SKM-1 treated with dmso at 0.1 percent for 144 hours (cell line): ENCODE measurements at regions not wholly inside any gene's neighbourhood (a gene's known extent, or its start where the extent isn't known, plus 50 kb on each side); places are given as distances from the start of the nearest gene placed in this dataset.
"Not testable (repeated sequence)": the region's sequence is repeated elsewhere in the genome, so short reads cannot be mapped to it uniquely, and the experiment has no call there.

Source experiments
- DNase-seq: peaks from one replicate; lab custom pipeline; 2025; ENCODE audit not compliant: unreplicated experiment; lab: John Stamatoyannopoulos, UW

DNA sequence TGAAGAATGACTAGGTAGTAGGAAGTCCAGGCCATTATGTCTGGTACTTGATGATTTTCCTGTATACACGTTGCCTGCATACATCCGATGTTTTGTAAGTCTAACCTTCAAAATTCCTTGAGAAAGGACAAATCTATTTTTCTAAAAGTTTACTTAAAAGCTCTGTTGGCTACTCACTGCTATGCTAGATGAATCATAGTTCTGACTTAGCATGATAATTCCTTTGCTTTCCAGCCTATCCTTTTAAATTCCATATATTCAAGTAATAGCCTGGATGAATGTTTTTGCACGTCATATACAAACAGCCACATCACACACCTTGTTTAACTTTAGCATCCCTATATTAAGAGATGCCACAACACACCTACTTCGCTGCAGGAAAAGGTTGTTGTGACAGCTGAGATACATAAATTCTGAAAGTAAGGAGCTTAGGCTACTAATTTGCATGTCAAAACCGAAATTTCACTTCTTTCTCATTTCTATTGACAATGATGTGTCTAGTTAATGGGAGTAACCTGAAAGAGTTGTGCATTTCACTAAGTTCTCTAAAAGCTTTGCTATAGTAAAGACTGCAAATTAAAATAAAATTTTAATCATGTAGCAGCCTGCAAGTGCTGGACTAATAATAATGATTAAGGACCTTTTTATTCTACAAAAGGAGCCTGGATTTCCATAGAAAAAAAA is 1116.4 kb downstream of the JRKL start:
- no peak for DNase-seq

DNA sequence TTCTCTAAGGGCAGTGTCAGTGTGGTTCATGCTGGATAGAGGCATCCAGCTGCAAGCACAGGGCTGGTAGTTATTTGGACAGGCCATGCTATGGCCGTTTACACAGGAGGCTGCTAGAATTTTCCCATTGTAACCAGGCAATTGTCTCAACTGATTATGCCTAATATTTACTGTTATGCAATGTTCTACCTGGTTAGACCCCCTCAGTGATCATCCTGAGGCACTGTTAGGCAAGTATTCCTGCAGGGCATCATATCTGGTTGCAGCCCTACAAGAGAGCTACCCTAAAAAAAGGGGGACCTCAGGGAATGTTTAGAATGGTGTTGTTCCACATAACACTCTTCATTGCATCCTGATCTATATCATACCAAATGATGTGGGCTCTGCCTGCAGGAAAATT is 1124.6 kb downstream of the JRKL start:
- no peak for DNase-seq

DNA sequence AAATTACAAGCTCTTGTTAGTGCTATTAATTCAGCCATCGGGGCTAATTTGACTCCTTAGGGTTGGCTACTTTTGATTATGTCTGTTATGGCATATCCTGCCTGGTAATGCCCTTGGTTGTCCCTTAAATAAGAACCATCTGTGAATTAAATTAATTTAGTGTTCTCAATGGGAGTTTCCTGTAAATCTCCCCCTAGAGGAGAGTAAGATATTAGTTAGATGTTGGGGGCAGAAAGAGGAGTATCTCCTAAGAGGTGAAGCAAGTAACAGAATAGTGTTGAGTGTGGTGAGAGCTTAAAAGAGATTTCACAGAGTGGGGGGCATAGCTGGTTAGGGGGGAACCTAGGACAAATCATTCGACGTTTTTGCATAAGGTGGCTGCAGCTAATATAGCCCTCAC is 1126.9 kb downstream of the JRKL start:
- no peak for DNase-seq

DNA sequence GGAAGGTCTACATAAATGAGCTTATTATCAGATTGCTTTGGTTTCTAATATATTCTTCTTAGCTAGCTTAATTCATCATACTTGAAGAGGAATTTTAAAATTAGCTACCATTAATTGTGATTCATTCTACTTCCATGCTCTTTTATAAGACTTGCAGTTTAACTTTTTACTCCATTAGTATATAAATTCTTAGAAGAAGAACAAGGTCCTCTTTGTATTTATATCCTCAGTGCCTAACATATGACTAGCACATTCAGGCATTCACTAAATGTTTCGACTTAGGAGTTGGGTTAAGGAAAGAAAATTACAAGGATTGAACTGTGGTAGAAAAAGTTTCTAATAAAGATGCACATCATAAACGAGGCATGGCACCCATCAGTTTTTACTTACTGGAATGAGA is 1135.5 kb downstream of the JRKL start:
- no peak for DNase-seq

DNA sequence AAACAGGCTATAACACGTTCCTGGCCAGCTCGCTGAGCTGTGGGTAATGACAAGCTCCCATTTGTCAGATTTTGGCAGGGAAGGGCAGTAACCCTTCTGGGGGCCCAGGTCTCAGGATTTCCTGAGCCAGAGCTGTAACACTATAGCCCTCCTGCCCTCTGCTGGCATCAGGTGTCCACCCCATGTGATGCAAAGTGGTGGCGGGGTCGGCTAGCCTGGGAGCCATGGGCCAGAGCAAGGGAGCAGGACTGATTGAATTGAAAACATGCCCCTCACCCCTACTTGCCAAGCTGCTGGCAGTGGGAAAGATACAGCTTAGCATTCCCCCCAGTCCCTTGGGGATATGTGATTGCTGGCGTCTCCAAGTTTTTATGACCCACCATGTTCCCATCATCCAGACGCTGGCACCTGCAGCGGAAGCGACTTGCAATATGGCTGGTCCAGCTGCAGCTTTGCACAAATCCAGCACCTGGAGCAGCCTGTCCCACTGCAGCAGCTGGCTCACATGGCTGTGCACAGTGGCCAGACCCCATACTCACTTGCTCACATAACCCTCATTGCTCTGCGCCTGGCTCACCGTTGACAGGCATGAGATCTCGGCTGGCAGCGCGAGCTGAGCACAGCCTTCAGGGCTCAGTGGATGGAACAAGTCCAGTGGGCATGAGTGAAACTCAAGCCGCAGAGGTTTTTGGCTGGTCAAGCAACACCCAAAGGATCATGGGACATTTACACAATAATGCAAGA is 1147.8 kb downstream of the JRKL start:
- DNase-seq = no peak

DNA sequence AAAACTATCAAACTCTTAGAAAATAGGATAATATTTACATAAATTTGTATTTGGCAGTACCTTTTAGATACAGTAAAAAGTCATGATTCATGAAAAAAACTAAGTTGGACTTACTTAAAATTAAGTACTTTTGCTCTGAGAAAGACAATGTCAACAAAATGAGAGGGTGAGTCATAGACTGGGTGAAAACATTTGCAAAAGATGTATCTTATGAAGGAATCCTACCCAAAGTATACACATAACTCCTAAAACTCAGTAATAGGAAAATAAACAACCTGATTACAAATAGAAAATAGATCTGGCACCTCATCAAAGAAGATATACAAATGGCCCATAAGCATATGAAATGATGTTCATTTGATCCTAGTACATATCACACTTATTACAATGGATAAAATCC is 1154.6 kb downstream of the JRKL start:
- DNase-seq = no peak

DNA sequence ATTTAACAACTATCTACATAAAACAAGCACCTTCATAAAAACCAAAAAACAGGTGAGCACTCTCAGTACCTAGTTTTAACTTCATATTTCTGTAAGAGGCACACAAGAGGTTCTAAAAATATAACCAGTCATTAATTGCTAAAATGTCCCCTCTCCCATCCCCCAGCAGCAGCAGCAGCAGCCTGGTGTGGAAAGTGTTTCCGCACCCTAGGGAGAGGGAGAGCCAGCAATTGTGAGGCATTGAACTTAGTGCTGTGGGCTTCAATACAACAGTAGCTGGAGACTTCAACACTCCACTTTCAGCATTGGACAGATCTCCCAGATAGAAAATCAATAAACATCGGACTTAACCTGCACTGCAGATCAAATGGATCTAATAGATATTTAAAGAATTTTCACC is 1158.5 kb downstream of the JRKL start:
- no peak for DNase-seq

DNA sequence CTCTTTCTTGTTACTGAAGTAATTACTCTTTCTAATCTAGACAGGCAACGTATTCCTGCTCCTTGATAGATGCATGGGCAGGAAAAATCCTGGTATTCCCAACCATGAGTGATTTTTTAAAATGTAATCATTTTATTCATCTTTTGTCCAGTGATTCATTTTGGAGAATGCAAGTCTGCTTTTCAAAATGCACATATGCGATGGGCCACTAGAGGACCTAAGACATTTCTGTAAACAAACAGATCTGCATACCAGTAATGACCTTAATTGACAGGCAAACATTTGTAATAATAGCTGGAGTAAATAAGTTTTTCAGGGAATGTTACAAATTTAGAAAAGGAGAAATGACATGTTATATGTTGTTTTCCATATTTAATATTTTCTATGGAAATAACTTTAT is 1167.6 kb downstream of the JRKL start:
- DNase-seq = no peak

DNA sequence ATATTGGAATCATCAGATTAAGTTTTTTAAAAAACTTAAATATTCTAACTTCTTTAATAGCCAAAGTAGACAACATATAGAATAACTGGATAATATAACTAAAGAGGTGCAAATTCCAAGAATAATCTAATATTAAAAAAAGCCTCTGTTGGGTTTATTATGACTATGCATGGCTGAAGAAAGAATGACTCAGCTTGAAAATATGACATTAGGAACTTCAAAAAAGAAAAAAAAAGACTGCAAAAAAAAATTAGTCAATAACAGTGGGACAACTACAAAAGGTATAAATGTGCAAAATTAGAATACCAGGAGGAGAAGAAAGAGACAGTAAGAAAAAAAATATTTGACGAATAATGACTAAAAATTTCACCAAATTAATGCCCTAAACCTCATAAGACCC is 1178.0 kb downstream of the JRKL start:
- DNase-seq = no peak

DNA sequence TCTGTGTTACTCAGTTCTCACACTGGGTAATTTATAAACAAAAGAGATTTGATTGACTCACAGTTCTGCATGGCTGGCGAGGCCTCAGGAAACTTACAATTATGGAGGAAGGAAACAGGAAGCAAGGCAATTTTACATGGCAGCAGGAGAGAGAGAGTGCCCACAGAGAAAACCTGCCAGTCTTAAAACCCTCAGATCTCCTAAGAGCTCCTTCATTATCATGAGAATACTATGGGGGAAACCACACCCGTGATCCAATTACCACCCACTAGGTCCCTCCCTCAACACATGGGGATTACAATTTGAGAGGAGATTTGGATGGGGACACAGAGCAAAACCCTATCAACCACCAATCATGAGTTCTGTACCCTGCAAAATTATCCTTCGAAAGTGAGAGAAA is 1180.8 kb downstream of the JRKL start:
- no peak for DNase-seq

DNA sequence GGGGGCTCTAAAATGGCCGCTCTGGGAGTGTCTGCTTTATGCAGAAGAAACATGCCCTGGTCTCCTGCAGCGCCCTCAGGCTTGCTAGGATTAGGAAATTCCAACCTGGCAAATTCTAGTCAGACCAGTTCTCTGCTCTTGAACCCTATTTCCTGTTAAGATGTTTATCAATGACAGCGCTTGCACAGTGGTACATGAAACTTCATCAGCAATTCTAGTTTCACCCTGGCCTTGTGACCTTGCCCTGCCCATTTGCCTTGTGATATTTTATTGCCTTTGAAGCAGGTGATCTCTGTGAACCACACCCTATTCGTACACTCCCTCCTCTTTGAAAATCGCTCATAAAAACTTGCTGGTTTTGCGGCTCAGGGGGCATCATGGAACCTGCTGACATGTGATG is 1184.0 kb downstream of the JRKL start:
- not testable (repeated sequence) for DNase-seq

DNA sequence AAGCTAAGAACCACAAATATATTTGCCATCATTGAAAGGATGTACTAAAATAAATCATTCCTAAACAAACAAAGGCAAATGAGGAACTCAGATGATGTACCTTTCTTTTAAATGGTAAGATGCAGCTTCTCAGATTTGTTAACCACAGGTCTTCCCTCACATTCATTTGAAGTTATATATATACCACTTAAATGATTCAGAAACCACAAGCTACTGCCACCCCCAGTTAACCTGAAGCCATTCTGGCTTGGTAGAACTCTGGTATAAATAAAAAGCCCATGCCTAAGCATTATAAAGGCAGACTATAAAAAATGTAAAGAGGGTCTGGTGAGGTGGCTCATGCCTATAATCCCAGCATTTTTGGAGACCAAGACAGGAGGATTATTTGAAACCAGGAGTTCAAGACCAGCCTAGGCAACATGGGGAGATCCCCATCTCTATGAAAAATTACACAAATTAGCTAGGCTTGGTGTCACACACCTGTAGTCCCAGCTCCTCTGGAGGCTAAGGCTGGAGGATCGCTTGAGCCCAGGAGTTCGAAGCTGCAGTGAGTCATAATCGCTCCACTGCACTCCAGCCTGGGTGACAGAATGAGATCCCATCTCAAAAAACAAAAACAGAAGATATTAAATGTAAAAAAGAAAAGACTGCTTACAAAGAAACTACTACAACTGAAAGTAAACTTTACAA is 1185.3 kb downstream of the JRKL start:
- no peak for DNase-seq

DNA sequence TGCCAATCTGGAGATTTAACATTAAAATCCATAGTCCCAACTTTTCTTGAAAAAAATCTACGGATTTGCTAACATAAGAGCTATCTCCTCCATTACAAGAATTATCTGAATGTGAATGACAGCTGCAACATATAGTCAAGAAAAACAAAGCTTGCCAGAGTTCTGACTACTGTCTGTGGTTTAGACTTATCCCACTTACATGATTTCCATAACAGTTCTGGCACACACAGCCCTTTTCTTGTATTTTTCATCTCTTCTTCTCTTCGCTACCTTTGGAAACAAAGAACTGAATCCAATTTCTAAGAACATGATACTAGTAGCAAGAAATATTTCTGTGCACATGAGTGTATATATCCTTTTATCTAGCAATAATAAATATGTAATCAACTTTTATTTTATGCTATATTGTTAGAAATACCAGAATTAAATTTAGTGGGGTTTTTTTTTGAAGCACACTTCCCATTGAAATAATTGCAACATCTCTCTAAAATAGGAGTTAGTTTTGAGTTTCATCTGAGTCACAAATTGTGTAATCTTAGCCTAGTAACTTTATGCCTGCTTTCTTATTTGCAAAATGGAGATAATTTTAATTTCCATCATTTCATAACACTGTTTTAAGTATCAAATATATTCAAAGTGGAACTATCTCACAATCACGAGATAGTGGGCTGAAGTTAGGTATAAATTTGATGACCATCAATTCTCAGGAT is 1217.6 kb downstream of the JRKL start:
- no peak for DNase-seq

DNA sequence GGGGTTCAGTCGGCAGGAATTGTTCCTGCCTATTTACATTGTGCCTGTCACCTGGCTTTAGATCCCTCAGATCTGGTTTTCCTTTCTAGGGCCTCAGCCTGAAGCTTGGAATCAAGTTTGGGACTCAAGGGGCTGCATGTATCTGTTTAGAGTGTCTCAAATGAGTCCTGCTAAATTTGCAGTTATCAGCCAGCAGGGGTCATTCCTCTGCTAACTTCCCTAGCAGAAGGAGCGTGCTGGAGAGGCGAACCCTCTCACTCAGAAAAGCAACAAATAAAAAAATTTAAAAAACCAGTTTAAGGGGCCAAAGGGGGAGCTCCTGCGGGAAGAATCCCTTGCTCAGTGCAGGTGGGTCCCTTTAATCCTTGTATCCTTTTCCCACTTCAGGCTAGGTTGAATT is 1220.2 kb downstream of the JRKL start:
- DNase-seq = no peak

DNA sequence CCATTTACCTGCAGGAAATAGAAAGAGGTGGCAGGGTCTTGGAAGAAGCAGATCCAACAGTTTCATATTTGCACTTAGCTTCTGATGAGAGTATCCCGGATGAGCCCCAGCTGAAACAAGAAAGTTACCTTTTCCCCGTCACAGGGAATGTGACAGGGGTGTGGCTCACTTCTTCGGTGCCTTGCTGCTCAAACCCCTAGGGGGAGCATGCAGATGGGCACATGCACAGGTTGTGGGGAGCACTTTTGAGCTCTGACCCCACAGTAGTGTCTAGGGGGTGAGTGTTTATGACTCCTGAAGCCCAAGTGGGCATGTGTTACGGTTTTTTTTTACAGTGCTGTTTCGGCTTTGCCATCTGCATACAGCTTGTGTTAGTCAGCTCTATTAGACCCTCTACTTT is 1221.0 kb downstream of the JRKL start:
- DNase-seq = no peak

DNA sequence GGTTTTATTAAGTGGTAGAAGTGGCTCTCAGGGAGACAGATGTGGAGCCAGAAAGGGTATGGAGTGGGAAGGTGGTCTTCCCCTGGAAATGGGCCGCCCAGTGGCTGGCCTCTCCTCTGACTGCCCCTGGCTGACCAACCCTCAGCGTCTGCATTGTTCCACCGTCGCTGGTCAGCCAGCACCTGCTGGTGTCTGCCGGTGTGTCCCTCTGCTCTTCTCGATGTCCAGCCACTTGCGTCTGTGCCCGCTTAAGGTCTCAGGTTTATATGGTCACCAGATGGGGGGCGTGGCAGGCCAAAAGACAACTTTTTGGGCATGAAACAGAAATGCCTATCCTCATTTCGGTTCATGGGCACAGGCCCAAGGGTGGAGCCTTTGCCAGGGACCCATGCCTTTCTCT is 1221.5 kb downstream of the JRKL start:
- DNase-seq = no peak

DNA sequence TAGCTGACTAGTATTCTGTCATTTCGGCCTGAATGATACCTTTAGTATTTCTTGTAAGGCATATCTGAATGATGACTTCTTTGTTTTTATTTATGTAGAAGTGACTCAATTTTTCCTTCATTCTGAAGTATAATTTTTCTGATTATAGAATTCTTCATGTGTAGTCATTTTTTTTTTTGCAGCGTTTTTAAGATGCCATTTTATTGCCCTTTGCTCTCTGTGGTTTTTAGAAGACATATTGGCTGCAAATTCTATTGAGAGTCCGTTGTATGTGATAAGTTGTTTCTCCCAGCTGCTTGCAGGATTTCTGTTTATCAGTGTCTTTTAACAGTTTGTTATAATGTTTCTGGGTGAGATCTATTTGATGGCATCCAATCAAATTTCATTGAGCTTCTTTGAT is 1224.8 kb downstream of the JRKL start:
- DNase-seq = no peak

DNA sequence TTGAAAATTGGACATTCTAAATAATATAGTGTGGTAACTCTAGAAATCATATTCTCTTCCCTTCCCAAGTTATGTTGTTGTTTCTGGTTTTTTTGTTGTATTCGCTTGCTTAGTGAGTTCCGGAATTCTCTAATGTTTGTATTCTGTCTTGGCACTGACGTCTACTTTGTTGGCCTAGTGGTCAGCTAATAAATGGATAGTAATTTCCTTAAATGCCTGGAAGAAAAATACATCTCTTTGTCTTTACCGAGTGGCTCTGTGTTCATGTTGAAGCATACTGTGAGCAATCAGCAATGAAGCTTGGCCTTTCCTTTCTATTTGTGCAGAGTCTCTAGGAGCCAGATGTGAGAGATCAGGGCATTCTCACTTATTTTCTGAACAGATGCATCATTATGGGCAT is 1225.7 kb downstream of the JRKL start:
- no peak for DNase-seq

DNA sequence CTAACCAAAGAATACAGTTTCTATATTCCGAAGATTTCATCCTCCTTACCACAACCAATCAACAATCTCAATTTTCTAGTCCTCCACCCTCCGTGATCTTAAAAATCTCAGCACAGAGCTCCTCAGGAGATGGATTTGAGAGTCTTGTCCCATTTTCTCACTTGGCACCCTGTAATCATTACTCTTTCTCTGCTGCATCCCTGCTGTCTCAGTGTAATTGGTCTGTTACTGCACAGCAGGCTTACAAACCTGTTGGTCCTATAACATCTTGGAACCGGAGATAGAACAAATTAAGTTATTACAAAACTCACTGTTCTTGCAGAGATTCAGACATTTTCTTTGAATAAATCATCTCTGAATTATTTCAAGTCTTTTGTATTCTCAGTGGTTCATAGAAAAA is 1227.2 kb downstream of the JRKL start:
- no peak for DNase-seq

DNA sequence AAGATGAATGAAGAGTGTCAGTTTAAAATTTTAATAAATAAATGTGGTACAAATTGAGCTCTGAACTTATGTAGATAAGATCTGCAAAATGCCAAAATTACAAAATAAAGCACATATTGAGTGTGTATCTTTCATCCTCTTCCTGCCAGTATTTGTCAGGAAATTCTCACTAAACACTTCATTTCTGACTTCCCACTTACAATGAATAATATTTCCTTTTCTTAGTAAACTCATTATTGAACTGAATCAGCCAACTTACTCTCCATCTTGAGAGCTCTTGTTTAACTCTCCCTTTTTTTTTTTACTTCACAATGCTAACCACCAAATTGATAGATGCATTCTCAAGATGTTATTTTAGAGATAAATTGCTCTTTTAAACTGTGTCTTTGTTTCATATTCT is 1230.2 kb downstream of the JRKL start:
- DNase-seq = no peak

DNA sequence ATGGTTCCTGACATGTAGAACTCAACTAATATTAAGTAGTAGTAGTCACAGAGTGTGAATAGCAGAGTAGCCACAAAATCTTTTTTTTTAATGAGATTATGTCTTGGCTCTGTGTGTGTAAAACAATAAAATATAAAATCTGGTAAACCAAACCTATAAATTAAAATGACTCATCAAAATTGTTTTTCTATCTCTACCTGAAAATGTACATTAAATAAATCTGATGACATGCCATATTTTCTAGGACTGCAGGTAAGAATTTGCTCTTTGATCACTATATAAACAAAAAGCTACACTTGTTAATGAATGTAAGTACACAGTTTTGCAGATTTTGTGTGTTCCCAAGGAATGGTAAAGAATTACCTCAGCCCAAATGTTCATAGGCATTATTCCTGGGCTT is 1231.5 kb downstream of the JRKL start:
- DNase-seq = no peak

DNA sequence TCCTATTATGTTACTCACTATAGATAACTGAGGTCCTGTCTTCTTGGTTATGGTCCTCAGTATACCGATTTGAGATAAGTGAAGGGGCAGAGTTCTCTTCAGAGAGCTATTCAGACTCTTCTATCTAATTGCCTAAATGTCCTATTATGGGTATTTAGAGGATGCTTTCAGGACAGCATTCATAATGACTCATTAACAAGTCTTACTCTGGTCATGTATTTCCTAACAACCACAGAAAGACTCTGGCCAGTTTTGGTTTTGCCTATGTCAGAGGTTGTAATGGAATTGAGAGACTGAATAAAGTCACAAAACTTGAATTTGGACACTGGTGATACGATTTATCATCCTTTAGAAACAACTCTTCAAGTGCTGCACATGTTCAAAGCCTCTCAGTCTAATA is 1233.0 kb downstream of the JRKL start:
- no peak for DNase-seq
